AG04449 (cell line): ENCODE measurements at regions not wholly inside any gene's neighbourhood (a gene's known extent, or its start where the extent isn't known, plus 50 kb on each side); places are given as distances from the start of the nearest gene placed in this dataset.

Experiments
- CTCF ChIA-PET: fragments of 350-600 bp; formaldehyde crosslinking; extraction: SDS; loops from one replicate; lab custom pipeline; 2021; ENCODE audit warnings: antibody characterized with exemption; lab: Yijun Ruan, JAX
- POLR2A ChIA-PET: fragments of 400-600, 350-600 bp; formaldehyde crosslinking; extraction: SDS; loops from one replicate; lab custom pipeline; 2020; ENCODE audit warnings: antibody characterized with exemption, inconsistent platforms; lab: Yijun Ruan, JAX
- DNase-seq: peaks from one replicate; pipeline ENCODE4 v3.0.0-alpha.2; 2010; ENCODE audit warnings: low read depth, low spot score
- H3K4me3 ChIP-seq: 2 replicates; pipeline ENCODE4 v1.5.1; 2011; ENCODE audit warnings: low read depth, mild to moderate bottlenecking, control low read depth, low read length
- CTCF ChIP-seq: IDR thresholded peaks from one replicate; pipeline ENCODE4 v1.5.1; 2011; ENCODE audit warnings: mild to moderate bottlenecking, moderate library complexity, low read length, control low read depth, inconsistent platforms; ENCODE audit not compliant: insufficient read depth; ENCODE audit errors: missing control alignments

GRCh38 chr5:74355041-74355824, 285.3 kb downstream of the ENC1 start:
- ChIA-PET CTCF (no interaction called here), POLR2A (no interaction called here)
- no peak for TF ChIP-seq CTCF
- DNase-seq: no peak
- H3K4me3 ChIP-seq: no peak overlapping the region

GRCh38 chr5:74352256-74352655, 288.3 kb downstream of the ENC1 start:
- no peak for DNase-seq
- H3K4me3 ChIP-seq: no peak overlapping the region
- TF ChIP-seq CTCF: no peak
- ChIA-PET POLR2A (no interaction called here), CTCF (no interaction called here)

GRCh38 chr5:74342948-74343682, 297.4 kb downstream of the ENC1 start:
- DNase-seq: no peak
- H3K4me3 ChIP-seq: no peak overlapping the region
- POLR2A ChIA-PET: no interaction called here
- TF ChIP-seq CTCF: no peak
- CTCF ChIA-PET: no interaction called here

- ChIA-PET CTCF (no interaction called here), POLR2A (no interaction called here)
- H3K4me3 ChIP-seq: no peak overlapping the region
- no peak for DNase-seq
- no peak for TF ChIP-seq CTCF
These were observed 298.3 kb downstream of the ENC1 start for GRCh38 chr5:74342182-74342581.

GRCh38 chr5:74341221-74341620, 299.3 kb downstream of the ENC1 start:
- no peak for DNase-seq
- no peak for TF ChIP-seq CTCF
- ChIA-PET POLR2A (no interaction called here), CTCF (interaction anchor here (1.0 kb wide), 1 partner anchor 301 kb away, joined by 4 read pairs; no protein-coding TSS in a partner anchor)
- H3K4me3 ChIP-seq: no peak overlapping the region

GRCh38 chr5:74340476-74340875, 300.1 kb downstream of the ENC1 start:
- TF ChIP-seq CTCF: no peak
- no peak overlapping the region for H3K4me3 ChIP-seq
- no peak for DNase-seq
- ChIA-PET CTCF (interaction anchor here (1.0 kb wide), 1 partner anchor 301 kb away, joined by 4 read pairs; no protein-coding TSS in a partner anchor), POLR2A (no interaction called here)
